ENCODE measurements at regions not wholly inside any gene's neighbourhood (a gene's known extent, or its start where the extent isn't known, plus 50 kb on each side); places are given as distances from the start of the nearest gene placed in this dataset.

GRCh38 chr1:208369658-208370057 lies 125.5 kb upstream of the PLXNA2 start:
- no peak overlapping the region for H3K27ac ChIP-seq (ENCODE audit: poor library complexity, severe bottlenecking)
- ATAC-seq (ENCODE audit: low read depth) (no peak), DNase-seq (ENCODE audit: low spot score) (no peak)
- no peaks in the 10 kb centered on the region for H3K36me3 ChIP-seq (ENCODE audit: low read depth)
- no peaks in the 10 kb centered on the region for H3K9me3 ChIP-seq (ENCODE audit: severe bottlenecking)
- no peak for TF ChIP-seq CTCF (IDR thresholded peaks at IDR 0.05; ENCODE audit: poor library complexity, severe bottlenecking)
- H3K27me3 ChIP-seq (ENCODE audit: insufficient read depth, poor library complexity, severe bottlenecking) = peaks cover 2% of the 10 kb centered on the region
- no peaks in the 10 kb centered on the region for H3K4me1 ChIP-seq (ENCODE audit: insufficient read depth, poor library complexity, severe bottlenecking)
- H3K4me3 ChIP-seq (ENCODE audit: severe bottlenecking) = no peak overlapping the region

DNA sequence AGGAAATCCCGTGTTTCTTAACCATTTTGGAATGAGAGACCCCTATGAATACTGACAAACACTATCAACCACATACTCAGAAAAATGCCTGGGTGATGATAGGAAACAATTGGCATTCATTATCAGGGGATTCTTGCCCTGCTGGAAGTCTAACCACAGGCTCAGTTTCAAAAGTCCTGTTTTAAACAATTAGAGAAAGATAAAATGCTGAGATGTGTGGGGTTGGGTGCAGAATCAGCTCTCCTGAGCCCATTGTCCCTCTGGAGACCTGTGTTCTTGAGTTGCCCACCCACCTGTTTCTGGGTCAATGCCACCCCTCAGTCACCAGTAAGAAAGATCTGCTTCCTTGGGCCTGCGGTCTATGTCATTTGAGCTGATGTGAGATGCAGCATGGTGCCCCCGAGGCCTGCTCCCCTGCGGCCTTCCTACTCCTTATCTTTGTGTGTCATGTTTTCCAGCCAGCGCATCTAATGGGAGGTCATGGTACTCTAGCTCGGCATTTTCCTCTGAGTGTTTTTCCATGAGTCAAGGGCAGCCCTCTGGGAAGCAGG lies 130.3 kb upstream of the PLXNA2 start:
- no peak for ATAC-seq (ENCODE audit: low read depth)
- DNase-seq (ENCODE audit: low spot score) = no peak
- TF ChIP-seq CTCF (IDR thresholded peaks at IDR 0.05; ENCODE audit: poor library complexity, severe bottlenecking) = no peak
- no peaks in the 10 kb centered on the region for H3K27me3 ChIP-seq (ENCODE audit: insufficient read depth, poor library complexity, severe bottlenecking)
- H3K9me3 ChIP-seq (ENCODE audit: severe bottlenecking) = no peaks in the 10 kb centered on the region
- no peaks in the 10 kb centered on the region for H3K4me1 ChIP-seq (ENCODE audit: insufficient read depth, poor library complexity, severe bottlenecking)
- H3K27ac ChIP-seq (ENCODE audit: poor library complexity, severe bottlenecking) = no peak overlapping the region
- no peaks in the 10 kb centered on the region for H3K36me3 ChIP-seq (ENCODE audit: low read depth)
- no peak overlapping the region for H3K4me3 ChIP-seq (ENCODE audit: severe bottlenecking)

- H3K27ac ChIP-seq (ENCODE audit: poor library complexity, severe bottlenecking) = no peak overlapping the region
- no peaks in the 10 kb centered on the region for H3K27me3 ChIP-seq (ENCODE audit: insufficient read depth, poor library complexity, severe bottlenecking)
- no peak for DNase-seq (ENCODE audit: low spot score)
- no peak for TF ChIP-seq CTCF (IDR thresholded peaks at IDR 0.05; ENCODE audit: poor library complexity, severe bottlenecking)
- ATAC-seq (ENCODE audit: low read depth) = no peak
- H3K36me3 ChIP-seq (ENCODE audit: low read depth) = no peaks in the 10 kb centered on the region
- H3K4me3 ChIP-seq (ENCODE audit: severe bottlenecking) = no peak overlapping the region
- H3K9me3 ChIP-seq (ENCODE audit: severe bottlenecking) = no peaks in the 10 kb centered on the region
- H3K4me1 ChIP-seq (ENCODE audit: insufficient read depth, poor library complexity, severe bottlenecking) = no peaks in the 10 kb centered on the region
Observed at GRCh38 chr1:208381481-208381880, 137.3 kb upstream of the PLXNA2 start.

GRCh38 chr1:208387908-208388811 lies 144.0 kb upstream of the PLXNA2 start:
- Histone ChIP-seq H3K36me3 (ENCODE audit: low read depth) (no peaks in the 10 kb centered on the region), H3K4me3 (ENCODE audit: severe bottlenecking) (no peak overlapping the region), H3K9me3 (ENCODE audit: severe bottlenecking) (no peaks in the 10 kb centered on the region), H3K4me1 (ENCODE audit: insufficient read depth, poor library complexity, severe bottlenecking) (no peaks in the 10 kb centered on the region), H3K27ac (ENCODE audit: poor library complexity, severe bottlenecking) (no peak overlapping the region), H3K27me3 (ENCODE audit: insufficient read depth, poor library complexity, severe bottlenecking) (no peaks in the 10 kb centered on the region)
- no peak for TF ChIP-seq CTCF (IDR thresholded peaks at IDR 0.05; ENCODE audit: poor library complexity, severe bottlenecking)
- DNase-seq (ENCODE audit: low spot score) (no peak), ATAC-seq (ENCODE audit: low read depth) (no peak)

DNA sequence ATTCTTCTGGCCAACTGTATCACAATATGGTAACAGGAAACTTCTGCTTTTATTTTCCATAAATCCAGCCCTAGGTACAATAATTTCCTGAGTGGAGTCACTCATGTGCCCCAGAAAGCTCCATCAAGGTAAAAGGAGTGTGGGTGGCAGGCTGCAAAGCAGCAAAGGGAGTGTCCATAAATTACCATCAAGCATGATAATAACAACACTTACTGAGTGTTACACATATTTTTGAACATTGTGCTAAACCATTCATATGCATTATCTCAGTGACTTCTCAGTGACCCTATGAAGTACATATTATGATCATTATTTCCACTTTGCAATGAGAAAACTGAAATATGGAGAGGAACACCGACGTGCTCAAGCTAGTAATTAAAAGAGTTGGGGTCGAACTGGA lies 149.2 kb upstream of the PLXNA2 start:
- ATAC-seq (ENCODE audit: low read depth) (no peak), DNase-seq (ENCODE audit: low spot score) (no peak)
- Histone ChIP-seq H3K4me3 (ENCODE audit: severe bottlenecking) (no peak overlapping the region), H3K36me3 (ENCODE audit: low read depth) (no peaks in the 10 kb centered on the region), H3K27me3 (ENCODE audit: insufficient read depth, poor library complexity, severe bottlenecking) (no peaks in the 10 kb centered on the region), H3K27ac (ENCODE audit: poor library complexity, severe bottlenecking) (no peak overlapping the region), H3K9me3 (ENCODE audit: severe bottlenecking) (no peaks in the 10 kb centered on the region), H3K4me1 (ENCODE audit: insufficient read depth, poor library complexity, severe bottlenecking) (no peaks in the 10 kb centered on the region)
- no peak for TF ChIP-seq CTCF (IDR thresholded peaks at IDR 0.05; ENCODE audit: poor library complexity, severe bottlenecking)

Measured in RWPE2 (cell line).